GM23338 (cell line): ENCODE measurements at regions not wholly inside any gene's neighbourhood (a gene's known extent, or its start where the extent isn't known, plus 50 kb on each side); places are given as distances from the start of the nearest gene placed in this dataset.

ENCODE experiments used
- ETS1 ChIP-seq: IDR thresholded peaks from 2 replicates; pipeline ENCODE4 v1.6.1; 2016; ENCODE audit warnings: antibody characterized with exemption
- NANOG ChIP-seq: IDR thresholded peaks from 2 replicates; pipeline ENCODE4 v1.6.1; 2016; ENCODE audit warnings: antibody characterized with exemption, borderline replicate concordance
- POLR2AphosphoS5 ChIP-seq: IDR thresholded peaks from 2 replicates; pipeline ENCODE4 v1.6.1; 2016; ENCODE audit warnings: antibody characterized with exemption, low read depth
- ZNF331 ChIP-seq: fragments of 250-450 bp; sonication (Bioruptor Pico); IDR thresholded peaks from 2 replicates; pipeline ENCODE4 v1.5.0; 2020; ENCODE audit warnings: low read depth, mild to moderate bottlenecking, moderate library complexity
- ZNF462 ChIP-seq: fragments of 250-450 bp; sonication (Bioruptor Pico); IDR thresholded peaks from 2 replicates; pipeline ENCODE4 v1.5.0; 2020; ENCODE audit warnings: mild to moderate bottlenecking, moderate library complexity
- TF ChIP-seq, protein P1 (sequence below), 2 experiments: fragments of 200-600 bp in 1 of 2; sonication (generic) in 1 of 2; conservative IDR thresholded peaks; 2 replicates each; pipeline versions ENCODE4 v1.5.1 to v1.6.1; 2016 to 2017; ENCODE audit warnings: antibody characterized with exemption in 2 of 2, low read depth in 2 of 2, mild to moderate bottlenecking in 2 of 2, moderate library complexity in 1 of 2

DNA sequence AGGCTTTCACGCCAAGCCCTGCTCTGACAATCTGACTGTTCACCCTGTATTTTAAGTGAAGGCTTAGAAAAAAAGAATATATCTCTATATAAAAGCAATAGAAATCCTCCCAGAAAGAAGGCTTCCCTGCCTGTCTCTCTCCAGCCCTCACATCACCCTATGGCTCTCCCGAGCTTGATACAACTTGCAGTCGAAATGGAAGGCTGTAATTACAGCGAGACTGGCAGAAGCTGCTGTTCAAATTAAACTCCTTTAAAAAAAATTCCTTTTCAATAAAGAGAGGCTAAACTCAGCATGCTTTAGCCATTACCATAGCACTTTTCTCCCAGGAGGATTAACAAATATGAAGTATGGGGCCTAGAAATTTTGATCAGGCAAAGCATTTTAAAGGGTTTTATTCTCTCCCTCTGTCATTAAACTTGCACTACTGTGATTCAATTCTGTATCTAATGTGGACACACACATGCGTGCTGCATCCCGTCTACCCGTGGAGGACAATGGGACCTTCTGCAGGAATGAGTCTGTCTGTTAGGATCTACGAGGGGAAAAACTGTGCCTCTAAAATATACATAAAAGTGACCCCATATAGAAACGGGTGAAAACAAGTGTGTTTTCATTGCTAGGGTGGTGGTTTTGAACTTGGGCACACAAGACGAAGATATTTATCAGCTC lies 223.8 kb downstream of the USP6NL start (continued):
- no peak for TF ChIP-seq ZNF462
- no peak for TF ChIP-seq NANOG
- no peak for TF ChIP-seq POLR2AphosphoS5
- TF ChIP-seq, protein P1, sequence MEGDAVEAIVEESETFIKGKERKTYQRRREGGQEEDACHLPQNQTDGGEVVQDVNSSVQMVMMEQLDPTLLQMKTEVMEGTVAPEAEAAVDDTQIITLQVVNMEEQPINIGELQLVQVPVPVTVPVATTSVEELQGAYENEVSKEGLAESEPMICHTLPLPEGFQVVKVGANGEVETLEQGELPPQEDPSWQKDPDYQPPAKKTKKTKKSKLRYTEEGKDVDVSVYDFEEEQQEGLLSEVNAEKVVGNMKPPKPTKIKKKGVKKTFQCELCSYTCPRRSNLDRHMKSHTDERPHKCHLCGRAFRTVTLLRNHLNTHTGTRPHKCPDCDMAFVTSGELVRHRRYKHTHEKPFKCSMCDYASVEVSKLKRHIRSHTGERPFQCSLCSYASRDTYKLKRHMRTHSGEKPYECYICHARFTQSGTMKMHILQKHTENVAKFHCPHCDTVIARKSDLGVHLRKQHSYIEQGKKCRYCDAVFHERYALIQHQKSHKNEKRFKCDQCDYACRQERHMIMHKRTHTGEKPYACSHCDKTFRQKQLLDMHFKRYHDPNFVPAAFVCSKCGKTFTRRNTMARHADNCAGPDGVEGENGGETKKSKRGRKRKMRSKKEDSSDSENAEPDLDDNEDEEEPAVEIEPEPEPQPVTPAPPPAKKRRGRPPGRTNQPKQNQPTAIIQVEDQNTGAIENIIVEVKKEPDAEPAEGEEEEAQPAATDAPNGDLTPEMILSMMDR (conservative IDR thresholded peaks at IDR 0.05; ENCODE audit: low read depth in 2 of 2): no peak
- TF ChIP-seq ETS1: no peak
- TF ChIP-seq ZNF331 (CRISPR knock-in tag): no peak
